Left hindlimb (tissue), 1 donor: ENCODE measurements at regions not wholly inside any gene's neighbourhood (a gene's known extent, or its start where the extent isn't known, plus 50 kb on each side); places are given as distances from the start of the nearest gene placed in this dataset.

Experiments used
- DNase-seq: peaks from one replicate; pipeline ENCODE4 v3.0.0-alpha.2; 2018

GRCh38 chr18:76569644-76570419 lies 74.8 kb upstream of the ZNF516 start:
- no peak for DNase-seq

GRCh38 chr18:76568731-76569130 lies 73.7 kb upstream of the ZNF516 start:
- DNase-seq = no peak

- DNase-seq = no peak
Measured at GRCh38 chr18:76567835-76568445, 72.9 kb upstream of the ZNF516 start.

GRCh38 chr18:76566987-76567386 lies 71.9 kb upstream of the ZNF516 start:
- no peak for DNase-seq

GRCh38 chr18:76565238-76566173 lies 70.5 kb upstream of the ZNF516 start:
- peak; percentile 87 for DNase-seq

- no peak for DNase-seq
Measured at GRCh38 chr18:76564655-76565237, 69.7 kb upstream of the ZNF516 start.

GRCh38 chr18:76564117-76564516 lies 69.1 kb upstream of the ZNF516 start:
- no peak for DNase-seq

- no peak for DNase-seq
Measured at GRCh38 chr18:76562286-76563122, 67.5 kb upstream of the ZNF516 start.

- DNase-seq = no peak
Measured at GRCh38 chr18:76558881-76559667, 64.0 kb upstream of the ZNF516 start.

GRCh38 chr18:76557026-76557575 lies 62.1 kb upstream of the ZNF516 start:
- no peak for DNase-seq

- DNase-seq = no peak
Measured at GRCh38 chr18:76554547-76555222, 59.6 kb upstream of the ZNF516 start.

GRCh38 chr18:76553715-76554546 lies 58.9 kb upstream of the ZNF516 start:
- no peak for DNase-seq

- DNase-seq = no peak
Measured at GRCh38 chr18:76548541-76548940, 53.5 kb upstream of the ZNF516 start.

- no peak for DNase-seq
Measured at GRCh38 chr18:76547296-76547695, 52.3 kb upstream of the ZNF516 start.

GRCh38 chr18:76546436-76546835 lies 51.4 kb upstream of the ZNF516 start:
- no peak for DNase-seq

- DNase-seq = no peak
Measured at GRCh38 chr18:76546088-76546435, 51.0 kb upstream of the ZNF516 start.

GRCh38 chr18:76545433-76546087 lies 50.5 kb upstream of the ZNF516 start:
- no peak for DNase-seq

GRCh38 chr18:76544511-76545345 lies 49.7 kb upstream of the ZNF516 start:
- DNase-seq = no peak
